SK-N-DZ (cell line): ENCODE measurements at regions not wholly inside any gene's neighbourhood (a gene's known extent, or its start where the extent isn't known, plus 50 kb on each side); places are given as distances from the start of the nearest gene placed in this dataset.
"Not testable (repeated sequence)": the region's sequence is repeated elsewhere in the genome, so short reads cannot be mapped to it uniquely, and the experiment has no call there.

Source experiments
- DNase-seq: peaks from one replicate; pipeline ENCODE4 v3.0.0-alpha.2; 2015; ENCODE audit warnings: low spot score

DNA sequence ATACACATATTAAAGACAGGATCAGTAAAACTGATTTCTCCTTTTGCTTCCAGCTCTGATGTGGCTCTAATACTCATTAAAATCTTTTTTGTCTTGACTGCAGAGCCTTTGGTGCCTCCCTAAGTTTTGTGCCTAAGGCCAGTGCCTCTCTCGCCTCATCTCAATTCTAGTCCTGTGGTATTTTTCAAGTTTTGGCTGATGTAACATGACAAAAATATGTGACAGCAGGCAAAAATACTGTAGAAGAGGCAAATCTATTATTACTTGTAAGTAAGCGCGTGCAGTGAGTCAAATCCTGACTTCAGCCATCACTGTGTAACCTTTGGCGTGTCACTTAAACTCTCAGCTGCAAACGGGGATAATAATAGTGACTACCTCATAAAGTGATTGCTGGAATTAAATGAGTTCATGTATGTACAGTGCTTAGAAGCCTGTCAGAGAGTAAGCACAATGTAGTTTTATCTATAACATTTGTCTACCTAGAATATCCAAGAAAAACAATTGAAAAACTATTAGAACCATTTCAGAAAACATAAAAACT is 74.0 kb downstream of the MAB21L3 start:
- DNase-seq, result no peak

- no peak for DNase-seq
These were observed 78.3 kb downstream of the MAB21L3 start for GRCh38 chr1:116189481-116189880.

DNA sequence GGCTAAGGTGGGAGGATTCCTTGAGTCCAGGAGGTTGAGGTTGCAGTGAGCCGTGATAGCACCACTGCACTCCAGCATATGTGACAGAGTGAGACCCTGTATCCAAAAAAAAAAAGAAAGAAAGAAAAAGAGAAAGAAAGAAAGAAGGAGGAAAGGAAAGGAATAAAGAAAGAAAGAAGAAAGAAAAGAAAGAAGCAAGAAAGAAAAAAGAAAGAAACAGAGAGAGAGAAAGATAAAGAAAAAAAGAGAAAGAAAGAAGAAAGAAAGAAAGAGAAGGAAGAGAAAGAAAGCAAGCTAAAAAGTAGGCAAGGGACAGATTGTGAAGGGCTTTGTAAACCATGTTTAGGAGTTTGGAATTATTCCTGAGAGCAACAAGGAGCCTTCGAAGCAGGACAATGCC is 80.1 kb downstream of the MAB21L3 start:
- DNase-seq, result no peak

GRCh38 chr1:116193768-116194167 is 82.6 kb downstream of the MAB21L3 start:
- no peak for DNase-seq

- no peak for DNase-seq
These were observed 83.4 kb downstream of the MAB21L3 start for GRCh38 chr1:116194568-116194967.

- DNase-seq, result no peak
These were observed 84.1 kb downstream of the MAB21L3 start for GRCh38 chr1:116195077-116195868.

DNA sequence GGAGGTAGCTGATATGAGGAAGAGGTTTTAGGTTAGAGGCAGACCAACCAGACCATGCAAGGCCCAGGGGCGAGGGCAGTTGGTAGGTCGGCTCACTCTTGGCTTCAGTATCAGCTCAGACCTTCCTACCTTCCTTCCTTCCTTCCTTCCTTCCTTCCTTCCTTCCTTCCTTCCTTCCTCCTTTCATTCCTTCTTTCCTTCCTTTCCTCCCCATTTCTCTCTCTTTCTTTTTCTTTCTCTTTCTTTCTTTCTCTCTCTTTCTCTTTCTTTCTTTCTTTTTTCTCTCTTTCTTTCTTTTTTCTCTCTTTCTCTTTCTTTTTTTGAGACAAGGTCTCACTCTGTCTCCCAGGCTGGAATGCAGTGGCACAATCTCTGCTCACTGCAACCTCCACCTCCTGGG is 89.1 kb downstream of the MAB21L3 start:
- not testable (repeated sequence) for DNase-seq

GRCh38 chr1:116201911-116202310 is 90.7 kb downstream of the MAB21L3 start:
- no peak for DNase-seq

DNA sequence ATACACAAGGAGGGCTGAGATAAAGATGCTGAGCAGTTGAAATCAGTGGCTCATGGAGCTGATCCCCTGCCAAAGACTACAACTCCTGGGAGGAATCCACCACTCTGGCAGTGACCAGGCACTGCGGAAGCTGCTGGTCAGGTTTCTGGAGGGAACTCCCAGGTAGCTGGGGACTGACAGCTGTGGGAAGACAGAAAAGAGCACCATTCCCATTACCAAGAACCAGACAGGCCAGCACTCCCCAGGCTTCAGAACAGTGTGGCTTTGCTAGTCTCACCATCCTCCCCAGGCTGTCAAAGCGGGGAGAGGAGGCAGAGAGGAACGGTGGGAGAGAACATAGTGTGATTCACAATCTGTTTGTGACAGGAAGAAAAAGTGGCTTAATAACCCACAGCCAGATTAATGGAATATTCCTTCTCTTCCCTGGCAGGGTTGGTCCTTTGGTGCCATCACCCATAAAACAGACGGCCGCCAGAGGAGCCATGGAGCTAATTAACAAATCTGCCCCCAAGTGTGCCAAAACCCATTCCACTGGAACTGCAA is 92.1 kb downstream of the MAB21L3 start:
- DNase-seq, result no peak

GRCh38 chr1:116203920-116204319 is 92.7 kb downstream of the MAB21L3 start:
- no peak for DNase-seq

GRCh38 chr1:116205941-116206679 is 94.9 kb downstream of the MAB21L3 start:
- DNase-seq, result no peak

DNA sequence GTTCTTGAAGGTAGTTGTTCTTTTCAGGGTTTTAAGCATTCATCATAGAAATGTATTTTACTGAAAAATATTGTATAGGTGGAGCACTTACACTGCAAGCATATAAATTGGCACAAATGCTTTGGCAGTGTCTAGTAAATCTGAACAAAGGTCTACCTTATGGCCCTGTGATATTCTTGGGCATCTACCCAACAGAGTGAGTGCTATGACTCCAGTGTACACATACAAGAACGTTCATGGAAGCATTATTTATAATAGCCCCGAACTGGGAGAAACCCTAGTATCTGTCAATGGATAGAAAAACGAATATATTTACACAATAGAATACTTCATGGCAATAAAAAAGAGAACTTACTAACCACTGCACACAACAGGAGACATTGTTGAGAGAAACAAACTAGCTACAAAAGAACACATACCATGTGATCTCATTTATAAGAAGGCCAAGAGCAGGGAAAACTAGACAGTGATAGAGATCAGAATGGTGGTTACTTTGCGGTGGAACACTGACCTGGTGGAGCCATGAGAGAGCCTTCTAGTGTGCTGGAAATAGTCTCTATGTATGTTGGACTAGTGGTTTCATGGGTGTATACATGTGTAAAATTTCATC is 96.0 kb downstream of the MAB21L3 start:
- no peak for DNase-seq

DNA sequence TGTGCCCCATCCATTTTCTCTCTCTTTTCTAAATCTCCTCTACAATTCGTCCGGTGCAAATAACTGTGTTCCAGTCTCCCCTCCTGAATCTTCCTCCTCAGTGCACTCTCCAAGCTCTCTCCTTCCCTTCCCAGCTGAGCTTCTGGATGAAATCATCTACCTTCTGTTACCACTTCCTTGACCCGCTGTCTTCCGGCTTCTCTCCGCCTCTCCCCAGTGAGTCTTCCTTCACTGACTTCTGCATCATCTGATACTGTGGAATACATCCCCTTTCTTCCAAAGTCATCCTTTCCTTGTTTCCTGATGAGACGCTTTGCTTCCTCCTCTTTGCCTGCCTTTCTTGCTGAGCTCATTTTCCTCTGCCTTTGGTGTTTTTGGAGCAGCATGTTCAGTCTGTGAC is 96.9 kb downstream of the MAB21L3 start:
- no peak for DNase-seq

DNA sequence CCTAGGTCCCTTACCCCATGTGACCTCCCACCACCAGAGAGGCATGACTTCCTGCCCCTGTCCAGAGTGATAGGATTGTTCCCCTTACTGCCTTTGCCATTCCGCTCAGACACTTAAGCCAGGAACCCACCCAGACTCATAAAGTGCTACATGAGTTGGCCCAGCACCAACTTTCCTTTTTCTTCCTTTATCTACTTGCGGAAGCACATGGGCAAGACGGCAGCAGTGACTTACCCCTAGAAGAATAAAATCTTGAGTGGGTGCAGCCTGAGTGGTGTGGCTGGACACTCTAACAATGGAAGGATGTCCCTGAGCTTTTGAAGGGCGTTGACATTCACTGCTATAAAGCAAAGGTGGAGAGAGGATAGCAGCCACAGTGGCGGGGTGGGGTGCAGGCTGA is 100.1 kb downstream of the MAB21L3 start:
- no peak for DNase-seq

DNA sequence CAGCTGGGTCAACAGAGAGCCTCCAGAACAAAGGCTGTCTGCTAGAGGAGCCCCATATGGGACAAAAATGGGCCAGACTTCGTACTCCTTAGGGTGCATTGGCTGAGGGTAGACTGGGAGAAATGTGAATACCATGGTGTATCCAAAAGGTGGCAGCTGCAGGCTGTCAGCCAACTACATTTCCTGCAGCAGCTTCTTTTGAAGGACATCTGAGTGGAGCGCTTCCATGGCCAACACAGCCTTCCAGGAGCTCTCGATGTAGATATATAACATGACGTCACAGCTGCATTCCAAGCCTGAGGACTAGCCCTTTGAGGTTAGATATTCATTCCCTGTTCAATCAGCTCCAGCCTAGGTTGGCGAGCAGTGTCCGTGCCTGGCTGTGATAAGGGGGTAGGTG is 107.7 kb downstream of the MAB21L3 start:
- no peak for DNase-seq

- DNase-seq, result no peak
These were observed 108.6 kb downstream of the MAB21L3 start for GRCh38 chr1:116219651-116220434.

DNA sequence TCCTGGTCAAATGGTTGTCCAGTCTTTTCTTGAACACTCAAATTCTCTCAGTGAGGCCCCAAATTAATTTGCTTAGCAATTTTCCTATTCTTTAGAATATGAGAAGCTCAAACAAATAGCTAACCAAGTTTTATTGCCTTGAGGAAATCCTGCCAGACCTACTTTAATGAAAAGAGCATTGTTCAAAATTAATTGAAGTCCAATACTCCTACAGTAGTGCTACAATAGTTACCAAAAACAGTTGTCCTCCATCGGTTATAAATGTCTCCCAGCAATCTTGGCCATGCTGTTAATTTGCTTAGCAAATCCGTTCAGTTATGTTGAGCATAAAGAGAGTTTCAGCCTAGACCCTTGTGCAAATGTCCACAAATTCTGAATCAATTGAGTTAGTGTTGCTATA is 112.9 kb downstream of the MAB21L3 start:
- DNase-seq, result no peak

- peak; percentile 58 for DNase-seq
These were observed 113.4 kb downstream of the MAB21L3 start for GRCh38 chr1:116224561-116224960.

DNA sequence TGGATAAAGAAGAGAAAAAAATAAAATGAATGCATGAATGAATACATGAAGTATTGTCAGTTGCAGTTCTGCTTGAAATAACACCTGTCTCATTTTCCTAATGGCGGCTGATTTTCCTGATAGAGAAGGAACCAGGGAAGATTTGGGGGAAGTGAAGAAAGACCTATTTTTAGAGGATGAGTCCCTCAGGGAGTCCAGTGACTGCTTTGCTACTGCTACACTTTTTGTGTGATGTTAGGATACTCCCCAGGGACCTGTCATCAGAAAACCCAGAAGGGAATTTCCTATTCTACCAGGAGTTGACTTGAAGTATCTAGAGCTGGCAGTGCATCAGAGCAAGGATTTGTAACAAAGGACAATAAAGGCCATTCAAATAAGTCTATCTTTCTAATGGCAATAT is 114.8 kb downstream of the MAB21L3 start:
- no peak for DNase-seq

DNA sequence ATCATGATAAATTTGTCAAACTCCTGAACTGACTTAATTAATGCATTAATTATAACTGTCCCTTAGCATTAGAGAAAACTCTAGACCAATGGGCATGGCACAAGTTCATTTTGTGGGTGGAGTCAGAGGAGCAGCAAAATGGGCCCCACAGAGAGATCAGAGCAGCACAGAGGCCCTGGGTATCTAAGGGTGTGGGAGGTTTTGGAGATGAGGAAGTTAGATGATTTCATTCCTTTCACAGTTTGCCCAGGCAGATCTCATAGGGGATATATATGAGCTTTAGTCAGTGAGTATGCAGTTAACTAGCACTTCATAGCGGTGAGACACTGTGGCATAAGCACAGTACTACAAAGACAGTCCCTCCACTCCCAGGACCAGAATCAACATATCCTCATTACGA is 117.3 kb downstream of the MAB21L3 start:
- no peak for DNase-seq

GRCh38 chr1:116230712-116231111 is 119.5 kb downstream of the MAB21L3 start:
- no peak for DNase-seq
